HCT116 (cell line): ENCODE measurements at regions not wholly inside any gene's neighbourhood (a gene's known extent, or its start where the extent isn't known, plus 50 kb on each side); places are given as distances from the start of the nearest gene placed in this dataset.

ENCODE experiments used
- ATAC-seq: fragments of 200-7000 bp; cut with Tn5 transposase; 2 replicates; pipeline ENCODE4 v1.9.1; 2020; ENCODE audit warnings: mild to moderate bottlenecking, moderate library complexity
- BruUV-seq: library from RNA; stranded (reverse); fragments of 400-500 nt; replicated peaks from 2 replicates; lab custom pipeline; 2021; lab: Mats Ljungman, UMichigan
- CTCF ChIA-PET: fragments of 300-600 bp; sonication (Branson Sonifier 250); formaldehyde crosslinking; loops from one replicate; lab custom pipeline; 2021; ENCODE audit warnings: antibody characterized with exemption; lab: Charles Lee
- POLR2A ChIA-PET: fragments of 300-600, 350-600 bp; sonication (Branson Sonifier 250); formaldehyde crosslinking; loops from one replicate; lab custom pipeline; 2021; ENCODE audit warnings: antibody characterized with exemption; lab: Charles Lee
- RAD21 ChIA-PET, 2 experiments: fragments of 300-600 bp; sonication (Branson Sonifier 250); formaldehyde crosslinking; loops; one replicate each; lab custom pipeline; 2023; ENCODE audit warnings: low total read pairs in 2 of 2; ENCODE audit not compliant: uncharacterized antibody in 2 of 2, unreplicated experiment in 2 of 2, low non-redundant PET in 1 of 2; lab: Charles Lee
- DNase-seq: peaks from one replicate; pipeline ENCODE4 v3.0.0-alpha.2; 2010; ENCODE audit warnings: low read depth, low spot score
- H2AFZ ChIP-seq: fragments of 200-600 bp; shearing (Covaris generic), sonication (generic); 2 replicates; pipeline ENCODE4 v1.6.1; 2017; ENCODE audit warnings: low read depth, mixed run types, mixed read lengths, antibody characterized with exemption, low read length; ENCODE audit not compliant: poor library complexity, severe bottlenecking
- H3K27ac ChIP-seq: 2 replicates; pipeline ENCODE4 v1.5.1; 2012; ENCODE audit warnings: low read depth, low read length
- H3K27me3 ChIP-seq: fragments of 200-600 bp; sonication (generic); 2 replicates; pipeline ENCODE4 v1.6.1; 2016; ENCODE audit warnings: mixed run types, low read length, mixed read lengths; ENCODE audit not compliant: insufficient read depth
- H3K36me3 ChIP-seq, 2 experiments: fragments of 200-500 bp in 1 of 2; fragments of 200-600 bp in 1 of 2; sonication (Bioruptor generic) in 1 of 2; sonication (generic) in 1 of 2; 2 replicates each; pipeline versions ENCODE4 v1.5.1 to v1.6.1; 2014 to 2016; ENCODE audit warnings: low read length in 2 of 2, inconsistent platforms in 1 of 2, mixed read lengths in 1 of 2, mixed run types in 1 of 2; ENCODE audit not compliant: insufficient read depth in 2 of 2, control insufficient read depth in 1 of 2
- H3K4me1 ChIP-seq, 2 experiments: fragments of 200-600 bp in 1 of 2; sonication (generic) in 1 of 2; 2 replicates each; pipeline versions ENCODE4 v1.5.1 to v1.6.1; 2012 to 2017; ENCODE audit warnings: low read length in 2 of 2, inconsistent platforms in 1 of 2, mild to moderate bottlenecking in 1 of 2, mixed read lengths in 1 of 2, mixed run types in 1 of 2, moderate library complexity in 1 of 2; ENCODE audit not compliant: insufficient read depth in 2 of 2, control insufficient read depth in 1 of 2
- H3K4me2 ChIP-seq: fragments of 200-600 bp; sonication (generic); 2 replicates; pipeline ENCODE4 v1.6.1; 2017; ENCODE audit warnings: mixed run types, low read length, mixed read lengths
- H3K4me3 ChIP-seq, 2 experiments: fragments of 200-600 bp in 1 of 2; sonication (generic) in 1 of 2; replicated peaks in 1 of 2; 2 replicates each; pipeline ENCODE4 v1.5.1; 2011 to 2016; ENCODE audit warnings: low read length in 2 of 2, control low read depth in 1 of 2, low read depth in 1 of 2, mild to moderate bottlenecking in 1 of 2, mixed read lengths in 1 of 2, mixed run types in 1 of 2
- H3K79me2 ChIP-seq: fragments of 200-600 bp; sonication (generic); 2 replicates; pipeline ENCODE4 v1.6.1; 2017; ENCODE audit warnings: mild to moderate bottlenecking, mixed run types, low read length, moderate library complexity, mixed read lengths; ENCODE audit not compliant: insufficient read depth
- H3K9ac ChIP-seq: fragments of 200-600 bp; sonication (generic); 2 replicates; pipeline ENCODE4 v1.6.1; 2016; ENCODE audit warnings: low read length, mixed read lengths
- H3K9me2 ChIP-seq: fragments of 200-600 bp; sonication (generic), shearing (Covaris generic); 2 replicates; pipeline ENCODE4 v1.6.1; 2017; ENCODE audit warnings: mixed run types, mild to moderate bottlenecking, moderate library complexity; ENCODE audit not compliant: insufficient read depth
- H3K9me3 ChIP-seq, 2 experiments: fragments of 200-500 bp in 1 of 2; fragments of 200-600 bp in 1 of 2; sonication (Bioruptor generic) in 1 of 2; sonication (generic) in 1 of 2; 2 replicates each; pipeline ENCODE4 v1.6.1; 2014 to 2017; ENCODE audit warnings: low read length in 2 of 2, mixed read lengths in 2 of 2, inconsistent platforms in 1 of 2, low read depth in 1 of 2, mild to moderate bottlenecking in 1 of 2, mixed run types in 1 of 2, moderate library complexity in 1 of 2; ENCODE audit not compliant: control insufficient read depth in 1 of 2, insufficient read depth in 1 of 2
- H4K20me1 ChIP-seq: fragments of 200-600 bp; sonication (generic), shearing (Covaris generic); 2 replicates; pipeline ENCODE4 v1.6.1; 2017; ENCODE audit warnings: mixed run types, mild to moderate bottlenecking, moderate library complexity; ENCODE audit not compliant: insufficient read depth
- CBX3 ChIP-seq: IDR thresholded peaks from 2 replicates; pipeline ENCODE4 v1.6.1; 2012; ENCODE audit warnings: low read depth
- CEBPB ChIP-seq: IDR thresholded peaks from 2 replicates; pipeline ENCODE4 v1.6.1; 2012; ENCODE audit warnings: low read depth
- EZH2phosphoT487 ChIP-seq: fragments of 200-600 bp; IDR thresholded peaks from 2 replicates; pipeline ENCODE4 v1.6.1; 2018; ENCODE audit warnings: antibody characterized with exemption, borderline replicate concordance
- FOSL1 ChIP-seq: IDR thresholded peaks from 2 replicates; pipeline ENCODE4 v1.6.1; 2012; ENCODE audit warnings: low read depth
- JUND ChIP-seq: IDR thresholded peaks from 2 replicates; pipeline ENCODE4 v1.6.1; 2012
- POLR2A ChIP-seq: IDR thresholded peaks from 2 replicates; pipeline ENCODE4 v1.7.0; 2011; ENCODE audit warnings: borderline replicate concordance; ENCODE audit not compliant: insufficient read depth, insufficient read length; ENCODE audit errors: extremely low read depth
- POLR2AphosphoS5 ChIP-seq: IDR thresholded peaks from 2 replicates; pipeline ENCODE4 v1.6.1; 2011; ENCODE audit warnings: mild to moderate bottlenecking, low read depth, low read length, moderate library complexity
- RAD21 ChIP-seq: IDR thresholded peaks from 2 replicates; pipeline ENCODE4 v1.6.1; 2012; ENCODE audit warnings: low read depth, mild to moderate bottlenecking
- REST ChIP-seq: IDR thresholded peaks from 2 replicates; pipeline ENCODE4 v1.6.1; 2012; ENCODE audit warnings: low read depth
- SRF ChIP-seq: IDR thresholded peaks from 2 replicates; pipeline ENCODE4 v1.6.1; 2012; ENCODE audit warnings: low read depth
- intact Hi-C: fragments of 100-400 bp; cut with micrococcal nuclease; formaldehyde crosslinking; loops from 2 replicates; pipeline ENCODE4 v1.10.0; 2022

DNA sequence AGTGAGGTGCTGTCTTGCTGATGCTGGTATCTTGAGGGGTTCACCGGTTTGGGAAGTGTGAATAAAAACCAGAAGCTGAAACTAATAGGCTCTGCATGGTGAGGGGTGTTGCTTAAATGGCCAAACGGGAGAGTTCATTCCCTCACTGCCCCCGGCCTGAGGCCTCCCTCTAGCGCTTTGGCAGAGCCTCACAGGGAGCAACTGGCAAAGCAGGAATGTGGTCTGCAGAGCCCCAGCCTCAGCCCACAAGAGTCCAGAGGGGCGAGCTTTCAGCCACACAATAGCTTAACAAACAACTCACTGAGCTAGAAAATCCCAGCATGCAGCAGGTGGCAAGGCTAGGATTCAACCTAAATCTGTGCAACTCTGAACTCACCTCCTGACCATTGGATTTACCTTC is 234.8 kb downstream of the MED10 start:
- Histone ChIP-seq H3K79me2 (no peaks in the 10 kb centered on the region), H3K4me1 (no peaks in the 10 kb centered on the region), H3K27me3 (no peaks in the 10 kb centered on the region), H3K9ac (no peak overlapping the region), H3K36me3 (no peaks in the 10 kb centered on the region), H2AFZ (no peak overlapping the region), H4K20me1 (no peaks in the 10 kb centered on the region), H3K4me2 (no peak overlapping the region), H3K4me3 (no peak overlapping the region), H3K27ac (no peak overlapping the region), H3K9me2 (no peaks in the 10 kb centered on the region), H3K9me3 (no peaks in the 10 kb centered on the region)
- ChIA-PET POLR2A (no interaction called here), CTCF (no interaction called here), RAD21 (no interaction called here)
- ATAC-seq (no peak), DNase-seq (no peak)
- intact Hi-C loops = no loop called here
- BruUV-seq = no TSS peak
- TF ChIP-seq CBX3 (no peak), POLR2AphosphoS5 (no peak), SRF (no peak), CEBPB (no peak), RAD21 (no peak), EZH2phosphoT487 (no peak), REST (no peak), POLR2A (no peak), FOSL1 (no peak), JUND (no peak)
